ENCODE measurements at regions not wholly inside any gene's neighbourhood (a gene's known extent, or its start where the extent isn't known, plus 50 kb on each side); places are given as distances from the start of the nearest gene placed in this dataset.

- Histone ChIP-seq H3K79me2 (ENCODE audit: insufficient read depth, low read length) (no peaks in the 10 kb centered on the region), H3K9ac (ENCODE audit: low read length) (no peak overlapping the region), H3K4me1 (ENCODE audit: insufficient read depth, low read length, severe bottlenecking) (no peaks in the 10 kb centered on the region), H3K9me3 (ENCODE audit: low read length) (no peaks in the 10 kb centered on the region), H3K36me3 (ENCODE audit: insufficient read depth, low read length) (no peaks in the 10 kb centered on the region), H3F3A (ENCODE audit: insufficient read depth, low read length) (no peaks in the 10 kb centered on the region), H3K27ac (ENCODE audit: low read depth, low read length, poor library complexity, severe bottlenecking) (no peak overlapping the region), H2AFZ (ENCODE audit: low read length) (no peak overlapping the region), H3K4me2 (ENCODE audit: low read length) (no peak overlapping the region), H4K20me1 (ENCODE audit: insufficient read depth, low read length) (no peaks in the 10 kb centered on the region), H3K4me3 (ENCODE audit: low read depth, low read length, poor library complexity, severe bottlenecking) (no peak overlapping the region), H3K9me2 (ENCODE audit: low read depth, low read length) (no peaks in the 10 kb centered on the region), H3K27me3 (ENCODE audit: insufficient read depth, low read length) (no peaks in the 10 kb centered on the region)
- no peak for TF ChIP-seq CTCF (IDR thresholded peaks at IDR 0.05; ENCODE audit: low read length)
- TF ChIP-seq EZH2 (IDR thresholded peaks at IDR 0.05; ENCODE audit: borderline replicate concordance, low read length): no peak
Observed at GRCh38 chr5:2614571-2614970, 136.9 kb downstream of the IRX2 start.

- H4K20me1 ChIP-seq (ENCODE audit: insufficient read depth, low read length): no peaks in the 10 kb centered on the region
- TF ChIP-seq CTCF (IDR thresholded peaks at IDR 0.05; ENCODE audit: low read length) (no peak), EZH2 (IDR thresholded peaks at IDR 0.05; ENCODE audit: borderline replicate concordance, low read length) (no peak)
Observed at GRCh38 chr5:2611659-2612058, 139.8 kb downstream of the IRX2 start.

GRCh38 chr5:2610986-2611385 lies 140.5 kb downstream of the IRX2 start:
- Histone ChIP-seq H3K36me3 (ENCODE audit: insufficient read depth, low read length) (no peaks in the 10 kb centered on the region), H3K79me2 (ENCODE audit: insufficient read depth, low read length) (no peaks in the 10 kb centered on the region), H3K27me3 (ENCODE audit: insufficient read depth, low read length) (no peaks in the 10 kb centered on the region), H3K4me3 (ENCODE audit: low read depth, low read length, poor library complexity, severe bottlenecking) (no peak overlapping the region), H3F3A (ENCODE audit: insufficient read depth, low read length) (no peaks in the 10 kb centered on the region), H3K4me2 (ENCODE audit: low read length) (no peak overlapping the region), H3K9ac (ENCODE audit: low read length) (no peak overlapping the region), H4K20me1 (ENCODE audit: insufficient read depth, low read length) (no peaks in the 10 kb centered on the region), H3K9me3 (ENCODE audit: low read length) (no peaks in the 10 kb centered on the region), H3K4me1 (ENCODE audit: insufficient read depth, low read length, severe bottlenecking) (no peaks in the 10 kb centered on the region), H2AFZ (ENCODE audit: low read length) (no peak overlapping the region), H3K27ac (ENCODE audit: low read depth, low read length, poor library complexity, severe bottlenecking) (no peak overlapping the region), H3K9me2 (ENCODE audit: low read depth, low read length) (no peaks in the 10 kb centered on the region)
- no peak for TF ChIP-seq CTCF (IDR thresholded peaks at IDR 0.05; ENCODE audit: low read length)
- no peak for TF ChIP-seq EZH2 (IDR thresholded peaks at IDR 0.05; ENCODE audit: borderline replicate concordance, low read length)

More at GRCh38 chr5:2611659-2612058, 139.8 kb downstream of the IRX2 start:
- Histone ChIP-seq H3K36me3 (ENCODE audit: insufficient read depth, low read length) (no peaks in the 10 kb centered on the region), H3K9me3 (ENCODE audit: low read length) (no peaks in the 10 kb centered on the region), H3K79me2 (ENCODE audit: insufficient read depth, low read length) (no peaks in the 10 kb centered on the region), H3K4me2 (ENCODE audit: low read length) (no peak overlapping the region), H3K4me3 (ENCODE audit: low read depth, low read length, poor library complexity, severe bottlenecking) (no peak overlapping the region), H3K4me1 (ENCODE audit: insufficient read depth, low read length, severe bottlenecking) (no peaks in the 10 kb centered on the region), H3K9me2 (ENCODE audit: low read depth, low read length) (no peaks in the 10 kb centered on the region), H3K27ac (ENCODE audit: low read depth, low read length, poor library complexity, severe bottlenecking) (no peak overlapping the region), H3K9ac (ENCODE audit: low read length) (no peak overlapping the region), H2AFZ (ENCODE audit: low read length) (no peak overlapping the region), H3K27me3 (ENCODE audit: insufficient read depth, low read length) (no peaks in the 10 kb centered on the region), H3F3A (ENCODE audit: insufficient read depth, low read length) (no peaks in the 10 kb centered on the region)

Measured in OCI-LY1 (cell line).